ENCODE measurements at regions not wholly inside any gene's neighbourhood (a gene's known extent, or its start where the extent isn't known, plus 50 kb on each side); places are given as distances from the start of the nearest gene placed in this dataset.

DNA sequence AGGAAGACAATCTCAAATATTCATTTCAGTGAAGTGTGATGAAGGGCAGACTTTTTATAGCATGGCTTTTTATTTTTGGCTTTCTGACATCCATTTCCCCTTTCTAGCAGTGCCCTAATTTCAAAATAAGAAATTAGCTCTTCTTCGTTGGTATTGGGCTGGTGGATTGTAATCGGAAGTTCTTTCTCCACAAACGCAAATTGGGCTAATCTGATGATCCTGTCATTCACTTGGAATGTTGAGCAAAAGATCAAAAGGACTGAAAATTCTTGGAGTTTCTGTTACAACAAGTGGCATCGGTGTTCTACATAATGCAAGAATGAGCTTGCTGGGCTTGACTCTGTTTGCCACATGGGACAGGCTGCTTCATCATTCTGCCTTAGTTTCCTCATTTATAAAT is 1182.8 kb downstream of the FLRT2 start:
- no peak for DNase-seq (ENCODE audit: low read depth)
- H3K4me1 ChIP-seq (ENCODE audit: insufficient read depth, low read length), result no peaks in the 10 kb centered on the region
- H3K9me3 ChIP-seq (ENCODE audit: insufficient read depth, low read depth, low read length), result no peaks in the 10 kb centered on the region
- H3K4me2 ChIP-seq (ENCODE audit: low read length), result no peak overlapping the region
- H3K79me2 ChIP-seq (ENCODE audit: insufficient read depth, low read length), result no peaks in the 10 kb centered on the region
- no peak overlapping the region for H3K9ac ChIP-seq (ENCODE audit: low read length)
- Mint-ChIP-seq H3K36me3 (ENCODE audit: low read depth, unreplicated experiment) (no peaks in the 10 kb centered on the region), H3K9me3 (ENCODE audit: unreplicated experiment) (no peaks in the 10 kb centered on the region), H3K4me3 (ENCODE audit: unreplicated experiment) (no peak overlapping the region), H3K4me1 (ENCODE audit: low read depth, unreplicated experiment) (peaks cover 1% of the 10 kb centered on the region), H3K27me3 (ENCODE audit: low read depth, unreplicated experiment) (no peaks in the 10 kb centered on the region), H3K27ac (ENCODE audit: unreplicated experiment) (no peak overlapping the region)
- H2AFZ ChIP-seq (ENCODE audit: low read depth, low read length), result no peak overlapping the region
- no peaks in the 10 kb centered on the region for H4K20me1 ChIP-seq (ENCODE audit: insufficient read depth, low read length)
- FAIRE-seq, result no peak
- TF ChIP-seq, protein P1, sequence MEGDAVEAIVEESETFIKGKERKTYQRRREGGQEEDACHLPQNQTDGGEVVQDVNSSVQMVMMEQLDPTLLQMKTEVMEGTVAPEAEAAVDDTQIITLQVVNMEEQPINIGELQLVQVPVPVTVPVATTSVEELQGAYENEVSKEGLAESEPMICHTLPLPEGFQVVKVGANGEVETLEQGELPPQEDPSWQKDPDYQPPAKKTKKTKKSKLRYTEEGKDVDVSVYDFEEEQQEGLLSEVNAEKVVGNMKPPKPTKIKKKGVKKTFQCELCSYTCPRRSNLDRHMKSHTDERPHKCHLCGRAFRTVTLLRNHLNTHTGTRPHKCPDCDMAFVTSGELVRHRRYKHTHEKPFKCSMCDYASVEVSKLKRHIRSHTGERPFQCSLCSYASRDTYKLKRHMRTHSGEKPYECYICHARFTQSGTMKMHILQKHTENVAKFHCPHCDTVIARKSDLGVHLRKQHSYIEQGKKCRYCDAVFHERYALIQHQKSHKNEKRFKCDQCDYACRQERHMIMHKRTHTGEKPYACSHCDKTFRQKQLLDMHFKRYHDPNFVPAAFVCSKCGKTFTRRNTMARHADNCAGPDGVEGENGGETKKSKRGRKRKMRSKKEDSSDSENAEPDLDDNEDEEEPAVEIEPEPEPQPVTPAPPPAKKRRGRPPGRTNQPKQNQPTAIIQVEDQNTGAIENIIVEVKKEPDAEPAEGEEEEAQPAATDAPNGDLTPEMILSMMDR (IDR thresholded peaks at IDR 0.05; ENCODE audit: insufficient read depth, low read depth, low read length), result no peak
- no peak for TF ChIP-seq EZH2 (IDR thresholded peaks at IDR 0.05; ENCODE audit: insufficient read depth, low read length)
- no peaks in the 10 kb centered on the region for H3K27me3 ChIP-seq (ENCODE audit: insufficient read depth, low read length)
- H3K27ac ChIP-seq (ENCODE audit: low read depth, low read length), result no peak overlapping the region
- no peaks in the 10 kb centered on the region for H3K36me3 ChIP-seq (ENCODE audit: insufficient read depth, low read length)
- no peak overlapping the region for H3K4me3 ChIP-seq (ENCODE audit: insufficient read depth, low read depth, low read length)

DNA sequence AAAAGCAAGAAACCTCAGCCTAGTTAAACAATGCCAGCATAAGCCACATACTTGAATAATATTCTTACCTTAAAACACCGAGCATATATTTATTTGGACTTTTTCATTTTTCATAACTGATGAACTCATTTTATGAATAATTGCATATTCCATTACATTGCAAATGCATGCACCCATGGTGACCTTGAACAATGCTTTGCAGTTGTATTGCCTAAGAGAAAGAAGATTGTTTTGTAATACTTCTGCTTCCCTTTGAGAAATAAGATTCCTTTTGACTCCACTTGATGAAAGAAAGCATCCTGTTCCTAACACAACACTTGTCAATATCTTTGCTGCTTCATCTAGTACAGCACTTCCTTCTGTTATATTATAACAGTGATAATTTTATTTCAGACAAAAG is 1182.2 kb downstream of the FLRT2 start:
- no peak for TF ChIP-seq EZH2 (IDR thresholded peaks at IDR 0.05; ENCODE audit: insufficient read depth, low read length)
- TF ChIP-seq, protein P1 (IDR thresholded peaks at IDR 0.05; ENCODE audit: insufficient read depth, low read depth, low read length), result no peak
- Histone ChIP-seq H3K79me2 (ENCODE audit: insufficient read depth, low read length) (no peaks in the 10 kb centered on the region), H3K9me3 (ENCODE audit: insufficient read depth, low read depth, low read length) (no peaks in the 10 kb centered on the region), H3K36me3 (ENCODE audit: insufficient read depth, low read length) (no peaks in the 10 kb centered on the region), H3K4me3 (ENCODE audit: insufficient read depth, low read depth, low read length) (no peak overlapping the region), H3K4me2 (ENCODE audit: low read length) (no peak overlapping the region), H3K9ac (ENCODE audit: low read length) (no peak overlapping the region), H3K27ac (ENCODE audit: low read depth, low read length) (no peak overlapping the region), H3K27me3 (ENCODE audit: insufficient read depth, low read length) (no peaks in the 10 kb centered on the region), H3K4me1 (ENCODE audit: insufficient read depth, low read length) (no peaks in the 10 kb centered on the region), H2AFZ (ENCODE audit: low read depth, low read length) (no peak overlapping the region), H4K20me1 (ENCODE audit: insufficient read depth, low read length) (no peaks in the 10 kb centered on the region)
- H3K9me3 Mint-ChIP-seq (ENCODE audit: unreplicated experiment), result no peaks in the 10 kb centered on the region
- no peaks in the 10 kb centered on the region for H3K27me3 Mint-ChIP-seq (ENCODE audit: low read depth, unreplicated experiment)
- no peak overlapping the region for H3K4me3 Mint-ChIP-seq (ENCODE audit: unreplicated experiment)
- no peak for FAIRE-seq
- no peak overlapping the region for H3K27ac Mint-ChIP-seq (ENCODE audit: unreplicated experiment)
- no peak for DNase-seq (ENCODE audit: low read depth)
- H3K36me3 Mint-ChIP-seq (ENCODE audit: low read depth, unreplicated experiment), result no peaks in the 10 kb centered on the region
- H3K4me1 Mint-ChIP-seq (ENCODE audit: low read depth, unreplicated experiment), result peaks cover 1% of the 10 kb centered on the region

DNA sequence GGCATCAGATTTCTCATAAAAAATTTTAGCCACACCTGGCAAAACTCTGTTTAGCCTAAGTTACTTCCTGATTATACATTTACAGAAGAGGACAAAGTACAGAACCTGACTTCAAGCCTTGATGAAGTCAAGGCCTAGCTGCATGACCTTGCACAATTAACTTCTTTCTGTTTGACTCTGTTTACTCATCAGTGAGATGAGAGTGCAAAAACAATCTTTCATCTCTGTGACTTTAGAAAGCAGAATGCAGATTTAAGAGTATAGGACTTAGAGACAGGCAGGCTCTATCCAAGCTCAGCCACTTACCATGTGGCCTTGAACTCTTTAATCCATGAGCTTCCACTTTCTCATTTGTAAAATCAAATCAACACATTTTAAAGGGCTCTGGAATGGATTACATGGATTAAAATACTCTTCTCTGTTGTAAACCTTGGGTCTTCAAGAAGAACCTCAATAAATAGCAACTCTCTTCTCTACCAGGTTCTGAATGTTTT is 1178.9 kb downstream of the FLRT2 start:
- no peak for FAIRE-seq
- Histone ChIP-seq H3K36me3 (ENCODE audit: insufficient read depth, low read length) (no peaks in the 10 kb centered on the region), H3K27me3 (ENCODE audit: insufficient read depth, low read length) (no peaks in the 10 kb centered on the region), H3K9ac (ENCODE audit: low read length) (no peak overlapping the region), H3K9me3 (ENCODE audit: insufficient read depth, low read depth, low read length) (no peaks in the 10 kb centered on the region), H3K4me2 (ENCODE audit: low read length) (no peak overlapping the region), H4K20me1 (ENCODE audit: insufficient read depth, low read length) (no peaks in the 10 kb centered on the region), H2AFZ (ENCODE audit: low read depth, low read length) (no peak overlapping the region), H3K4me3 (ENCODE audit: insufficient read depth, low read depth, low read length) (no peak overlapping the region), H3K4me1 (ENCODE audit: insufficient read depth, low read length) (no peaks in the 10 kb centered on the region), H3K79me2 (ENCODE audit: insufficient read depth, low read length) (no peaks in the 10 kb centered on the region), H3K27ac (ENCODE audit: low read depth, low read length) (no peak overlapping the region)
- Mint-ChIP-seq H3K27ac (ENCODE audit: unreplicated experiment) (no peak overlapping the region), H3K9me3 (ENCODE audit: unreplicated experiment) (no peaks in the 10 kb centered on the region), H3K36me3 (ENCODE audit: low read depth, unreplicated experiment) (no peaks in the 10 kb centered on the region), H3K4me1 (ENCODE audit: low read depth, unreplicated experiment) (peaks cover 1% of the 10 kb centered on the region), H3K4me3 (ENCODE audit: unreplicated experiment) (no peak overlapping the region), H3K27me3 (ENCODE audit: low read depth, unreplicated experiment) (no peaks in the 10 kb centered on the region)
- no peak for DNase-seq (ENCODE audit: low read depth)
- TF ChIP-seq, protein P1 (IDR thresholded peaks at IDR 0.05; ENCODE audit: insufficient read depth, low read depth, low read length), result no peak
- no peak for TF ChIP-seq EZH2 (IDR thresholded peaks at IDR 0.05; ENCODE audit: insufficient read depth, low read length)
